LNCaP clone FGC (cell line): ENCODE measurements at regions not wholly inside any gene's neighbourhood (a gene's known extent, or its start where the extent isn't known, plus 50 kb on each side); places are given as distances from the start of the nearest gene placed in this dataset.

Experiments used
- DNase-seq: peaks from one replicate; pipeline ENCODE4 v3.0.0-alpha.2; 2011; ENCODE audit warnings: low read depth
- H3K4me3 ChIP-seq: 2 replicates; pipeline ENCODE4 v1.5.1; 2011; ENCODE audit warnings: mild to moderate bottlenecking, low read depth, low read length, control low read depth
- TF ChIP-seq, protein P1 (sequence below): IDR thresholded peaks from 2 replicates; pipeline ENCODE4 v1.5.1; 2012; ENCODE audit warnings: mild to moderate bottlenecking; ENCODE audit not compliant: control insufficient read depth, insufficient read depth; ENCODE audit errors: extremely low read depth

DNA sequence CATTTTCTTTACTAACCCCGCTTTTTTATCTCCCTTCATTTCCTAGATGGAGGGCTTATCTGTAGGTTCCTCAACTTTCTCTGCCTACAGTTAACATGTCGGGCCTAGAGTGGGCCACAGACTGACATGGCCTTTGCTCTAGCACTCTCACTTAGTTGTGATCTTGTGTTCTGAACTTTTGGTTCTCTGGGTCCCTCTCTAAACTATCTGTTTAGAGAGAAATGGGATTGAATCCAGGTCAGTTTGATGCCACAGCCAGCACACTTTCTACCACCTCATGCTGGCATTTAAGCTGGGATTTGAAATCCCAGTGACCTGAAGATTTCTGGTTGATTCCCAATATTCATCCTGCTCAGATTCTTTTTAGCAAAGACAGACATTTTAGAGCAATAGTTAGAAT, 388.5 kb upstream of the PAPPA start:
- TF ChIP-seq, protein P1, sequence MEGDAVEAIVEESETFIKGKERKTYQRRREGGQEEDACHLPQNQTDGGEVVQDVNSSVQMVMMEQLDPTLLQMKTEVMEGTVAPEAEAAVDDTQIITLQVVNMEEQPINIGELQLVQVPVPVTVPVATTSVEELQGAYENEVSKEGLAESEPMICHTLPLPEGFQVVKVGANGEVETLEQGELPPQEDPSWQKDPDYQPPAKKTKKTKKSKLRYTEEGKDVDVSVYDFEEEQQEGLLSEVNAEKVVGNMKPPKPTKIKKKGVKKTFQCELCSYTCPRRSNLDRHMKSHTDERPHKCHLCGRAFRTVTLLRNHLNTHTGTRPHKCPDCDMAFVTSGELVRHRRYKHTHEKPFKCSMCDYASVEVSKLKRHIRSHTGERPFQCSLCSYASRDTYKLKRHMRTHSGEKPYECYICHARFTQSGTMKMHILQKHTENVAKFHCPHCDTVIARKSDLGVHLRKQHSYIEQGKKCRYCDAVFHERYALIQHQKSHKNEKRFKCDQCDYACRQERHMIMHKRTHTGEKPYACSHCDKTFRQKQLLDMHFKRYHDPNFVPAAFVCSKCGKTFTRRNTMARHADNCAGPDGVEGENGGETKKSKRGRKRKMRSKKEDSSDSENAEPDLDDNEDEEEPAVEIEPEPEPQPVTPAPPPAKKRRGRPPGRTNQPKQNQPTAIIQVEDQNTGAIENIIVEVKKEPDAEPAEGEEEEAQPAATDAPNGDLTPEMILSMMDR: no peak

DNA sequence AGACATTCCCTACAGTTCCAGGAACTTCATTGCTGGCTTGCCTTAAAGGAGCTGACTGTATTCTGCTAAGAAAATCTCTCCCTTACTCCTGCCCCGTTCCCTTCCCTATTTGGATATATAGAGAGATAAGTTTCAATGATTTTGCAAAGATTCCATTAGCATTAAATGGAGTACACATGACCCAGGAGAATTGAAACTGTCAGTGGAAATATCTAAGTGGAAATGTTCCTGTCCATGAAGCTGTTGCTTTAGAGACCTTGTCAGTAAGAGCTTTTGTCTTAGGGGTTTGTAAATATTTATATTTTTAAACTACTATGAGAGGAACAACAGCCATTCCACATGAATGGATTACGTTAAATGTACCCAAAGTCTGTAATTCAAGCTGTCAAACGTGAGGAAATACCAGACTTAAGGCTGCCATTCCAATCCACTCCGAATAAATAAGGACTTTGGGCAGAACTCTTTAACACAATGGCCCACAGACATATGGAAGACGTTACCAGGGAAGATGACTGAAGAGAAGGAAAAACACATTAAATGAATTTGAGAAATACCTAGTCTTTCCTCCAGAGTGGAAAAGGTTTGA, 387.1 kb upstream of the PAPPA start:
- H3K4me3 ChIP-seq: no peak overlapping the region
- DNase-seq: no peak

More for the DNA sequence above, 388.5 kb upstream of the PAPPA start:
- H3K4me3 ChIP-seq: no peak overlapping the region
- DNase-seq: no peak

DNA sequence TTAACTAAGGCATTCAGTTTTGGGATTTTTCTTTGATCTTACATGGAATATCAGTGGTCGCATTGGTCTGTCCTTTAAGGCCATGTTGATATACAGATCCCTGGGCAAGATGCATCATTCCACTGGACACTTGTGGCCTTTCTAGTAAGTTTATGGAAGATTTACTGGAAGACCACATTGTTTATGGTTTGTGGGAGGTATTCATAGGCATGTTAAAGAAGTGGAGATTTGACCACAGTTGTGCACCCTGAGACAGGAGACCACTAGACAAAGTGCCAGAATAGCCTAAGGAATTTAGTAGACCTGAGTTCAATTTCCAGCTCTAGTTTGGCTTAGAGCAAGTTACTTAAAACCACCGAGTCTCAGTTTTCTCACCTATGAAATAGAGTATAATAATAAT, 383.1 kb upstream of the PAPPA start:
- no peak for DNase-seq
- TF ChIP-seq, protein P1: no peak
- H3K4me3 ChIP-seq: no peak overlapping the region

More for the DNA sequence above, 387.1 kb upstream of the PAPPA start:
- TF ChIP-seq, protein P1: no peak

DNA sequence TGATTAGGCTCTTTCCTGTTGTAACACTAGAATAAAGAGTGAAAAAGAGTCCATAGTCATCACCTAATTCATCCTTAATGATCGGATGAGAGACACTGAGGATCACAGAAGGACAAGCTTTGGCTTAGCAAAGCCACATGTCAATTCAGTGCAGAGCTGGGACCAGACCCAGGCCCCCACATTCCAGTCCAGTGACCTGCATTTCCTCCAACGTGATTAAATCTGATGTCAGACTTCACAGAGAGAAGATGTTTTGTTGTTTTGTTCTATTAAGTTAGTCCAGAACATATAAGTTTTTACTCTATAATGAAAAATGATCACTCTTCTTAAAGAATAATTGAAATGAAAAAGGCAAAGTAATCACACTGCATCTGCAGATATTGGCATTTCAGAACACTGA, 377.9 kb upstream of the PAPPA start:
- TF ChIP-seq, protein P1: no peak
- DNase-seq: no peak
- H3K4me3 ChIP-seq: no peak overlapping the region

DNA sequence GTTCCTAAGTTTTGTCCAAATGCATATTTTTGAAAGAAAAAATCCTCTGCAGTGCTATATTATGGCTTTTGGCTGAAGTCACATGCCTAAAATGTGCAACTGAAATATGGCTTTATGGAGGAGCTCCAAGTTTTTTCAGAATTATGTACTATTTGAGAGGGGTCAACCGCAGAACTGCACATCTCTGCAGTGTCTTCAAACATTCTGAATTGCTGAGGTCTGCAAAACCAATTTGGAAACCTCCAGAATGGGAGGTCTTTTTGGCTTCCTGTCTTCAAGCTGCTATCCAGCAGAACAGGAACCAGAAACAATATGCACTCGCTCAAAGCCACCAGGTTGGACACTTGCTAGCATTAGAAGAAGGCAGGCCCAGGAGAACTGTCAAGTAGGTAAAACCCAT, 376.0 kb upstream of the PAPPA start:
- TF ChIP-seq, protein P1: no peak
- DNase-seq: no peak
- no peak overlapping the region for H3K4me3 ChIP-seq

DNA sequence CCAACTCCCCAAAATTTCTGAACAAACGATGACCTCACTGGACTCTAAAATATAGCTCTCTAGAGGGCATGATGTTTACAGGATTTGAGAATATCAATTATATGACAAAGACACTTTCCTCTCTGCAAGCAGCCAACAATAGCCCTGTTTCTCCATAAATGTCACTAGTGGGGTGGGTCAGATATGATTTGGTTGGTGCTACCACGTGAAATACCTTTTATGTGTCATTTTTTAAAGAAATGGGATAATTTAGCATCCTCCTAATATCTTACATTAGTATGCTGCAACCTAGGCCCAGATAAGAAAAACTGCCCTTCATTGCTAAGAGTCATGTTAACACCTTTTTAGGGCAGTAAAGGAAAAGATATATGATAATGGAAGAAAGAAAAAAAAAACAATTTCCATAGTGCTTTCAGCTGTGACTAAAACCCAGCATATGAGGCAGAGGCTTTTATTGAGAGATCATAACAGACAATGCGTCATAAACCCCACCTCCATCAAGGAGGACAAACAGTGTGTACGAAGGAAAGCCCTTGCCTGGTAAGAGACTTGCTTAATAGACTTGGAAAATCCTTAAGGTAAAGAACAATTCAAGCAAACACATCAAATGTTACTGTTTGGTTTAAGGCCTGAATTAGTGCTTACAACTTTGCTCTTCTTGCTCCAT, 372.4 kb upstream of the PAPPA start:
- no peak for DNase-seq
- no peak overlapping the region for H3K4me3 ChIP-seq
- TF ChIP-seq, protein P1: no peak

DNA sequence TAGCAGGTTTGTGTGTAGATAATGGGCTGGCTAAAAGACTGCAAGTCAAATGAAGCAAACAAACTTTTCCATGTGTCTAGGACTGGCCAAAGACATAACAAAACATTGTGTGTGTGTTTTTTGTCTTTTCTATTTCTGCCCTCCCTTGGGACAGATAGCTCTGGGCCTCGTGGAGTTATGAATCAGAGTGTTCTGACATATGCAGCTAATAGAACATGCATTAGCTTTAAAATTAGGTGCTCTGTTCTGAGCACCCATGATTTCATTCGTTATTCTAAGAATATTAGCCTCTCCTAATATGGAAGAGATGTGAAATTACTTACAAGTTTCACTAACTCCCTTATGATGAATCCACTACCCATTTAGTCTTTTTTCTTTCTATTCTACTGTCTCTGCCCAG, 367.3 kb upstream of the PAPPA start:
- TF ChIP-seq, protein P1: no peak
- no peak overlapping the region for H3K4me3 ChIP-seq
- DNase-seq: no peak
